Loucy (cell line): ENCODE measurements at regions not wholly inside any gene's neighbourhood (a gene's known extent, or its start where the extent isn't known, plus 50 kb on each side); places are given as distances from the start of the nearest gene placed in this dataset.

Source experiments
- H2AFZ ChIP-seq: fragments of 200-600 bp; sonication (generic); 2 replicates; pipeline ENCODE4 v1.6.0; 2016; ENCODE audit warnings: antibody characterized with exemption, mild to moderate bottlenecking, low read length, moderate library complexity
- H3F3A ChIP-seq: fragments of 200-600 bp; 2 replicates; pipeline ENCODE4 v1.6.0; 2016; ENCODE audit warnings: antibody characterized with exemption, low read depth, mild to moderate bottlenecking
- H3K27me3 ChIP-seq: fragments of 200-600 bp; sonication (generic); 2 replicates; pipeline ENCODE4 v1.6.1; 2014; ENCODE audit warnings: low read length, mild to moderate bottlenecking; ENCODE audit not compliant: insufficient read depth, poor library complexity, severe bottlenecking
- H3K36me3 ChIP-seq: fragments of 200-600 bp; sonication (generic); 2 replicates; pipeline ENCODE4 v1.6.1; 2016; ENCODE audit warnings: low read length; ENCODE audit not compliant: insufficient read depth
- H3K4me1 ChIP-seq: fragments of 200-600 bp; sonication (generic); 2 replicates; pipeline ENCODE4 v1.5.1; 2014; ENCODE audit warnings: low read length, mild to moderate bottlenecking; ENCODE audit not compliant: insufficient read depth, poor library complexity, severe bottlenecking
- H3K4me2 ChIP-seq: fragments of 200-600 bp; sonication (generic); 2 replicates; pipeline ENCODE4 v1.6.0; 2014; ENCODE audit warnings: antibody characterized with exemption, low read length, low read depth, mild to moderate bottlenecking; ENCODE audit not compliant: poor library complexity, severe bottlenecking
- H3K4me3 ChIP-seq: fragments of 200-600 bp; sonication (generic); 2 replicates; pipeline ENCODE4 v1.5.1; 2014; ENCODE audit warnings: low read length, mild to moderate bottlenecking, mixed read lengths; ENCODE audit not compliant: poor library complexity, severe bottlenecking
- H3K79me2 ChIP-seq: fragments of 200-600 bp; sonication (generic); 2 replicates; pipeline ENCODE4 v1.6.1; 2014; ENCODE audit warnings: low read length; ENCODE audit not compliant: insufficient read depth
- H3K9ac ChIP-seq: fragments of 200-600 bp; sonication (generic); 2 replicates; pipeline ENCODE4 v1.6.0; 2014; ENCODE audit warnings: mild to moderate bottlenecking, low read depth, low read length, moderate library complexity; ENCODE audit not compliant: poor library complexity, severe bottlenecking
- H3K9me2 ChIP-seq: fragments of 200-600 bp; sonication (generic); replicated peaks from 2 replicates; pipeline ENCODE4 v1.6.1; 2016; ENCODE audit warnings: low read depth, low read length, mixed read lengths
- H3K9me3 ChIP-seq: fragments of 200-600 bp; sonication (generic); 2 replicates; pipeline ENCODE4 v1.6.1; 2014; ENCODE audit warnings: mild to moderate bottlenecking, antibody characterized with exemption, low read length, low read depth; ENCODE audit not compliant: insufficient read depth
- H4K20me1 ChIP-seq: fragments of 200-600 bp; sonication (generic); 2 replicates; pipeline ENCODE4 v1.6.0; 2014; ENCODE audit warnings: antibody characterized with exemption, low read length, mild to moderate bottlenecking; ENCODE audit not compliant: insufficient read depth, poor library complexity, severe bottlenecking
- EZH2phosphoT487 ChIP-seq: fragments of 200-600 bp; IDR thresholded peaks from 2 replicates; pipeline ENCODE4 v1.6.1; 2018; ENCODE audit warnings: antibody characterized with exemption, mild to moderate bottlenecking, moderate library complexity, borderline replicate concordance
- TF ChIP-seq, protein P1 (sequence below): fragments of 200-600 bp; sonication (generic); conservative IDR thresholded peaks from 2 replicates; pipeline ENCODE4 v1.5.1; 2014; ENCODE audit warnings: mild to moderate bottlenecking, antibody characterized with exemption, low read length

DNA sequence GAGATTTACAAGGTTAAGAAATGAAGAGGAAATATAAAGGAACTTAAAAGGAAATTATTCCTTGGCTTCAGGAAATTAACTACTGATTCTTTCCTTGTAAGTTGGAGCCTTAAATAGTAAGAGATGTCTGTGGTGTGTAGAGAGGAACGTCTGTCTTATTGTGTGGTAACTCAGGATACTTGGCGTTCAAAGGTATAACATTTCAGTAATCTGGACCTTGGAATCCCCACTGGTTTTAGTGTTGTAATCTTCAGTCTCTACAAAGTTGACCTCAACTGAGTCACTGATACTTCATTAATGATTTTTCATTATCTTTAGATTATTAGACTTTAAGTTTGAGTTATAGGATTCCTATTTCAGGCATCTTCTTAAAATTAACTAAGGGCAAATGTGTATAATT lies 79.1 kb upstream of the LSM6 start:
- no peak for TF ChIP-seq EZH2phosphoT487
- TF ChIP-seq, protein P1, sequence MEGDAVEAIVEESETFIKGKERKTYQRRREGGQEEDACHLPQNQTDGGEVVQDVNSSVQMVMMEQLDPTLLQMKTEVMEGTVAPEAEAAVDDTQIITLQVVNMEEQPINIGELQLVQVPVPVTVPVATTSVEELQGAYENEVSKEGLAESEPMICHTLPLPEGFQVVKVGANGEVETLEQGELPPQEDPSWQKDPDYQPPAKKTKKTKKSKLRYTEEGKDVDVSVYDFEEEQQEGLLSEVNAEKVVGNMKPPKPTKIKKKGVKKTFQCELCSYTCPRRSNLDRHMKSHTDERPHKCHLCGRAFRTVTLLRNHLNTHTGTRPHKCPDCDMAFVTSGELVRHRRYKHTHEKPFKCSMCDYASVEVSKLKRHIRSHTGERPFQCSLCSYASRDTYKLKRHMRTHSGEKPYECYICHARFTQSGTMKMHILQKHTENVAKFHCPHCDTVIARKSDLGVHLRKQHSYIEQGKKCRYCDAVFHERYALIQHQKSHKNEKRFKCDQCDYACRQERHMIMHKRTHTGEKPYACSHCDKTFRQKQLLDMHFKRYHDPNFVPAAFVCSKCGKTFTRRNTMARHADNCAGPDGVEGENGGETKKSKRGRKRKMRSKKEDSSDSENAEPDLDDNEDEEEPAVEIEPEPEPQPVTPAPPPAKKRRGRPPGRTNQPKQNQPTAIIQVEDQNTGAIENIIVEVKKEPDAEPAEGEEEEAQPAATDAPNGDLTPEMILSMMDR, result no peak
- no peaks in the 10 kb centered on the region for H3F3A ChIP-seq
- H3K27me3 ChIP-seq, result no peaks in the 10 kb centered on the region
- no peak overlapping the region for H3K4me3 ChIP-seq
- H2AFZ ChIP-seq, result no peak overlapping the region
- H3K79me2 ChIP-seq, result no peaks in the 10 kb centered on the region
- H3K4me1 ChIP-seq, result no peaks in the 10 kb centered on the region
- H4K20me1 ChIP-seq, result no peaks in the 10 kb centered on the region
- H3K9me2 ChIP-seq, result no peaks in the 10 kb centered on the region
- no peaks in the 10 kb centered on the region for H3K36me3 ChIP-seq
- no peak overlapping the region for H3K4me2 ChIP-seq
- H3K9ac ChIP-seq, result no peak overlapping the region
- no peaks in the 10 kb centered on the region for H3K9me3 ChIP-seq

DNA sequence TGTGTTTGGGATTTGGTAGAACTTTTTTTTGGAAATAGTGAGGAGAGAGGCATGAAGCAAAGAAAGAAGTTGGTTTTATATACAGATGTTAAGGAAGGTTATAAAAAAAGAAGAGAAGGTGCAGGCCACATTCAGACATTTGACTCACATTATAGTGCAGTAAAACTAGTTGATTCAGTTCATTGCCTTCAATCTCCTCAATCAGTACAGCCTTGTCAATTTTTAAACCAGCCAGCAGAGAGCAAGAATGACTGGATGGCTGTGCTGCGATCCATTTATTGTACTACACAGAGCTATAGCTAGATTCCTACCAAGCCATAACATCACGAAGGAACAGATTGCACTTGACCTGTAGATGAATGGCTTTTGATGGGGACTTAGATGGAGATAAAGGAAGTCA lies 79.7 kb upstream of the LSM6 start:
- H3K27me3 ChIP-seq, result no peaks in the 10 kb centered on the region
- no peak overlapping the region for H3K4me3 ChIP-seq
- no peak for TF ChIP-seq EZH2phosphoT487
- TF ChIP-seq, protein P1, result no peak
- H3K36me3 ChIP-seq, result no peaks in the 10 kb centered on the region
- no peak overlapping the region for H2AFZ ChIP-seq
- H3K9ac ChIP-seq, result no peak overlapping the region
- no peaks in the 10 kb centered on the region for H3F3A ChIP-seq
- no peaks in the 10 kb centered on the region for H3K9me3 ChIP-seq
- H3K4me2 ChIP-seq, result no peak overlapping the region
- no peaks in the 10 kb centered on the region for H3K9me2 ChIP-seq
- H4K20me1 ChIP-seq, result no peaks in the 10 kb centered on the region
- no peaks in the 10 kb centered on the region for H3K4me1 ChIP-seq
- no peaks in the 10 kb centered on the region for H3K79me2 ChIP-seq

DNA sequence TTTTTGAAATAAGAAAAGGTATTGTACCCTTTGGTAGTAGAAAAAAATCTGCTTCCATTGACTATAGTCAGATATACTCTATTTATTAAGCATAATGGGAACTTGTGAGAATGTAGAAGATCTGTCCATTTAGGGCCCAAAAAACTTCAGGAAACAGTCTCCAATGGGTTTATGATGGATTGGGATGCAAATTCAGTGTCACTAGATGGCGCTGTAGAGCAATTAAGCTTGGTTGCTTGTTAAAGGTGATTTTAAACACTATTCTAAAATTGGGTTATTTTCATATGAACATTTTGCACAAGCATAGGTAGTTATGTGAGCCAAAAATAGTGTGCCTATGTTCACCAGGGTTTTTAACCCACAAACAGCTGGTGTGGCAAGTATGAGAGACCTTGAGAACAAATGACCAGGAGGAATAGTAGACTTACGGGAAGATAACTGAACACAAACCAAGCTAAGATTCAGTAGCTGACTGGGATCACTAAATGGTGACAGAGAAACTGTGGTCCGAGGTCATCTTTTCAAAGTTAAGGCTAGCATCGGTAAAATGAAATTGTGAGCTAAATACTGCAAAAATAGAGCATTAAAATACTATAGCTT lies 80.3 kb upstream of the LSM6 start:
- no peaks in the 10 kb centered on the region for H3K79me2 ChIP-seq
- H3K27me3 ChIP-seq, result no peaks in the 10 kb centered on the region
- H2AFZ ChIP-seq, result no peak overlapping the region
- H3K4me1 ChIP-seq, result no peaks in the 10 kb centered on the region
- H3F3A ChIP-seq, result no peaks in the 10 kb centered on the region
- no peaks in the 10 kb centered on the region for H3K9me2 ChIP-seq
- no peak for TF ChIP-seq EZH2phosphoT487
- TF ChIP-seq, protein P1, result peak; percentile 96
- no peaks in the 10 kb centered on the region for H3K36me3 ChIP-seq
- no peaks in the 10 kb centered on the region for H4K20me1 ChIP-seq
- no peak overlapping the region for H3K4me2 ChIP-seq
- no peaks in the 10 kb centered on the region for H3K9me3 ChIP-seq
- no peak overlapping the region for H3K9ac ChIP-seq
- H3K4me3 ChIP-seq, result no peak overlapping the region
